HG03571 (cell line): ENCODE measurements at regions not wholly inside any gene's neighbourhood (a gene's known extent, or its start where the extent isn't known, plus 50 kb on each side); places are given as distances from the start of the nearest gene placed in this dataset.

Source experiments
- ATAC-seq: cut with Tn5 transposase; IDR thresholded peaks from one replicate; pipeline ENCODE4 v1.9.1; 2021; ENCODE audit not compliant: unreplicated experiment

GRCh38 chr6:79307321-79308036 lies 73.0 kb upstream of the HMGN3 start:
- ATAC-seq, result no peak

DNA sequence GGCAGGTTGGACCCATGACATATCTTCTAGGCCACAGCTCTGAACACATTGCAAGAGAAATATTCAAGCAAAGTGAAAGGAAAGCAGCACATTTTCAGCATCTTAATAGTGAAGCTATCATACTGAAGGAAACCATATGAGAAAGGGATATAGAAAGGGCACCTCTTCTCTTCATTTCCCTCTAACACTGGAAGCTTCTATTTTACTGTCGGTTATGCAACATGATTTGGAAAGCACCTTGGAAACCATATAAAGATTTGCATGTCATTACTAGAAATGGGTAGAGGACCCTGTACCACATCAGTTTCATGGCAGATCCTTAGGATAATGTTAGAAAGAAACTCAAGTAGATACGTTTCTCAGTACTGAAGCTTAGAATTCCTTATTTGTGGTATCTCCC lies 70.5 kb upstream of the HMGN3 start:
- no peak for ATAC-seq

- ATAC-seq, result no peak
Observed at GRCh38 chr6:79302341-79302740, 67.9 kb upstream of the HMGN3 start.

- ATAC-seq, result no peak
Observed at GRCh38 chr6:79301290-79301689, 66.8 kb upstream of the HMGN3 start.

GRCh38 chr6:79296211-79296610 lies 61.7 kb upstream of the HMGN3 start:
- no peak for ATAC-seq
